Gastrocnemius medialis (tissue), 4 donors: ENCODE measurements at regions not wholly inside any gene's neighbourhood (a gene's known extent, or its start where the extent isn't known, plus 50 kb on each side); places are given as distances from the start of the nearest gene placed in this dataset.

Experiments used
- ATAC-seq, 2 donors: fragments of 150-250 bp; one replicate each; pipeline ENCODE4 v1.9.1; 2016
- DNase-seq, 2 donors: peaks; one replicate each; pipeline ENCODE4 v3.0.0-alpha.2; 2019
- H3K27ac ChIP-seq, 4 donors: fragments of 200-600 bp; sonication (generic); 1 replicate in 1 of 4; 2 replicates in 3 of 4; pipeline ENCODE4 v1.5.1; 2016 to 2018; ENCODE audit warnings: mild to moderate bottlenecking in 2 of 4, moderate library complexity in 1 of 4
- H3K27me3 ChIP-seq, 3 donors: fragments of 200-600 bp; sonication (generic) in 2 of 3; 1 replicate in 1 of 3; 2 replicates in 2 of 3; pipeline versions ENCODE4 v1.5.1 to v1.6.0; 2016 to 2019; ENCODE audit warnings: mild to moderate bottlenecking in 1 of 3, moderate library complexity in 1 of 3
- H3K36me3 ChIP-seq, 2 donors: fragments of 200-600 bp; sonication (generic) in 1 of 2; one replicate each; pipeline ENCODE4 v1.5.1; 2017 to 2018
- H3K4me1 ChIP-seq, 2 donors: fragments of 200-600 bp; sonication (generic) in 1 of 2; one replicate each; pipeline ENCODE4 v1.5.1; 2016 to 2017; ENCODE audit warnings: mild to moderate bottlenecking in 2 of 2
- H3K4me3 ChIP-seq, 4 donors: fragments of 200-600 bp; sonication (generic) in 3 of 4; 1 replicate in 1 of 4; 2 replicates in 3 of 4; pipeline ENCODE4 v1.5.1; 2016 to 2019; ENCODE audit warnings: mild to moderate bottlenecking in 2 of 4
- H3K9me3 ChIP-seq, 3 donors: fragments of 200-600 bp; sonication (generic) in 2 of 3; 1 replicate in 1 of 3; 2 replicates in 2 of 3; pipeline ENCODE4 v1.5.1; 2016 to 2019
- CTCF ChIP-seq, 5 experiments: fragments of 450-650 bp in 3 of 5; fragments of 200-600 bp in 2 of 5; sonication (generic) in 2 of 5; IDR thresholded peaks in 4 of 5; conservative IDR thresholded peaks in 1 of 5; 1 replicate in 4 of 5; 2 replicates in 1 of 5; pipeline ENCODE4 v1.5.1; 2016 to 2019; ENCODE audit warnings: antibody characterized with exemption in 5 of 5, mild to moderate bottlenecking in 3 of 5, moderate library complexity in 3 of 5
- POLR2A ChIP-seq, 2 donors: fragments of 450-650 bp; IDR thresholded peaks; one replicate each; pipeline ENCODE4 v1.6.1; 2017; ENCODE audit warnings: antibody characterized with exemption in 2 of 2, mild to moderate bottlenecking in 2 of 2, moderate library complexity in 2 of 2
- in situ Hi-C, 4 donors: fragments of 200-750 bp; cut with MboI; loops; one replicate each; pipeline versions ENCODE4 v1.15.0 to v1.8.0; 2017; ENCODE audit warnings: low sequenced_read_pairs in 4 of 4
- intact Hi-C: fragments of 100-400 bp; cut with DNase I; formaldehyde crosslinking; loops from one replicate; pipeline ENCODE4 v1.15.1; 2023; ENCODE audit warnings: low total_unique reads

GRCh38 chr10:131750171-131750895 lies 150.5 kb upstream of the PPP2R2D start:
- Histone ChIP-seq H3K9me3 (no peaks in the 10 kb centered on the region), H3K4me1 (no peaks in the 10 kb centered on the region), H3K27ac (no peak overlapping the region), H3K36me3 (no peaks in the 10 kb centered on the region), H3K27me3 (no peaks in the 10 kb centered on the region), H3K4me3 (no peak overlapping the region)
- in situ Hi-C loops (no loop called here), intact Hi-C loops (no loop called here)
- TF ChIP-seq CTCF (IDR thresholded peaks at IDR 0.05 in 4 of 5, conservative IDR thresholded peaks at IDR 0.05 in 1 of 5): no peak
- TF ChIP-seq POLR2A (IDR thresholded peaks at IDR 0.05): no peak
- DNase-seq (no peak), ATAC-seq (no peak)

GRCh38 chr10:131750973-131751826 lies 149.6 kb upstream of the PPP2R2D start:
- Histone ChIP-seq H3K36me3 (no peaks in the 10 kb centered on the region), H3K4me1 (no peaks in the 10 kb centered on the region), H3K9me3 (no peaks in the 10 kb centered on the region), H3K27ac (no peak overlapping the region), H3K27me3 (no peaks in the 10 kb centered on the region), H3K4me3 (no peak overlapping the region)
- intact Hi-C loops (no loop called here), in situ Hi-C loops (no loop called here)
- no peak for ATAC-seq
- TF ChIP-seq CTCF (IDR thresholded peaks at IDR 0.05 in 4 of 5, conservative IDR thresholded peaks at IDR 0.05 in 1 of 5) (no peak), POLR2A (IDR thresholded peaks at IDR 0.05) (no peak)
- no peak for DNase-seq

GRCh38 chr10:131751827-131752775 lies 148.7 kb upstream of the PPP2R2D start:
- no peak for ATAC-seq

GRCh38 chr10:131753336-131753735 lies 147.5 kb upstream of the PPP2R2D start:
- H3K27me3 ChIP-seq: no peaks in the 10 kb centered on the region
- H3K4me1 ChIP-seq: no peaks in the 10 kb centered on the region
- no peaks in the 10 kb centered on the region for H3K36me3 ChIP-seq
- no peak for TF ChIP-seq POLR2A (IDR thresholded peaks at IDR 0.05)
- no peak for TF ChIP-seq CTCF (IDR thresholded peaks at IDR 0.05 in 4 of 5, conservative IDR thresholded peaks at IDR 0.05 in 1 of 5)
- H3K4me3 ChIP-seq: no peak overlapping the region
- intact Hi-C loops (no loop called here), in situ Hi-C loops (no loop called here)
- H3K9me3 ChIP-seq: no peaks in the 10 kb centered on the region
- no peak overlapping the region for H3K27ac ChIP-seq
- DNase-seq (no peak), ATAC-seq (no peak)

More at GRCh38 chr10:131751827-131752775, 148.7 kb upstream of the PPP2R2D start:
- no peaks in the 10 kb centered on the region for H3K9me3 ChIP-seq
- H3K27ac ChIP-seq: no peak overlapping the region
- no peaks in the 10 kb centered on the region for H3K27me3 ChIP-seq
- no peaks in the 10 kb centered on the region for H3K36me3 ChIP-seq
- no peak for TF ChIP-seq POLR2A (IDR thresholded peaks at IDR 0.05)
- intact Hi-C loops: no loop called here
- DNase-seq: no peak
- H3K4me3 ChIP-seq: no peak overlapping the region
- H3K4me1 ChIP-seq: no peaks in the 10 kb centered on the region
- in situ Hi-C loops: no loop called here
